ENCODE measurements at regions not wholly inside any gene's neighbourhood (a gene's known extent, or its start where the extent isn't known, plus 50 kb on each side); places are given as distances from the start of the nearest gene placed in this dataset.
"Not testable (repeated sequence)": the region's sequence is repeated elsewhere in the genome, so short reads cannot be mapped to it uniquely, and the experiment has no call there.

DNA sequence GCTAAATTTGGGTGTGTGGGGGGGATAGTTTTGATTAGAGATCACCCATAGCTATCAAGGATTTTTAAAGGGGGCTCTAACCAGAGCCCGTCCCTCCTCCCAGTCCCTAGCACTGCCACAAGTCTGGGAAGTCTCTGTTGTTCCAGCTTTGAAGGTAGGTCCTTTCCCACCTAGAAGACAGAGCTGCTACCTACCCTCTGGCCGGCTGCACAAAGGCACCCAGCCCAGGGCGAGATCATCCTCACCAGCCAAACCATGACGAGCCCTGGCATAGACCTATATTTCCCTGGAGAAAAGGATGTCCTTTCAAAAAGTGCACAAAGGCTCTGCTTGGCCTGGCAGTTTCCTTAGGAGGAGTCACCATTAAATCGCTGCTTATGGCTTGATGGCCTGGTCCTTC is 147.8 kb downstream of the CYP26A1 start:
- H3K4me1 ChIP-seq = no peaks in the 10 kb centered on the region
- H3K27me3 ChIP-seq = no peaks in the 10 kb centered on the region
- H3K27ac ChIP-seq = no peak overlapping the region
- no peak overlapping the region for H3K4me2 ChIP-seq
- H3K9ac ChIP-seq = no peak overlapping the region
- no peak overlapping the region for H3K4me3 ChIP-seq
- H3K36me3 ChIP-seq = no peaks in the 10 kb centered on the region
- H4K20me1 ChIP-seq = no peaks in the 10 kb centered on the region
- no peaks in the 10 kb centered on the region for H3K9me3 ChIP-seq (replicated peaks in 1 of 11)
- no peak for TF ChIP-seq Cebpa-rat (IDR thresholded peaks at IDR 0.05)

DNA sequence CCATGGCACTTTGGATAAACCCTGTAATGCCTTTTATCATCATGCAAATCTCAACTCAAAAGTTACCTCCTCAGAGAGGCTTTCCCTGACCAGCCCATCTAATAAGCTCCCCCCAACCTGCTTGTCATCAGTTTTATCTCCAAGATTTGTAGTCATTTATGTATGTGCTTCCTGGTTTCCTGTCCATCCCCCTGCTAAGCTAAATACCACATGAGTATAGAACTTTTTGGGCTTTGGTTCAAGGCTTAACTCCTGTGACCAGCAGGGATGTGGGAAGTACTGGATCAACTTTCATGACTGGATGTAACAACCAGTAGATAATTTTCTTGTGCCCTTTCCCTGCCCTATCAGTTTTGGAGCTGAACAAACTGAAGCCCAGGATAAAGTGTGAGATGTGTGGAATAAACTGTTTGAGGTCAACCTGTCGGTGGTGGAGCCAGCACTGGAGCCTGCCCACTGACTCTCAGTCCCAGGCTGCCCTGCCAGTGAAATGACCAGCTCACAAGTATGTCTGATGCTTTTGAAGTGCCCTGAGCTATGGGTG is 148.6 kb downstream of the CYP26A1 start:
- no peaks in the 10 kb centered on the region for H3K36me3 ChIP-seq
- H3K9me3 ChIP-seq (replicated peaks in 1 of 11) = no peaks in the 10 kb centered on the region
- no peak overlapping the region for H3K4me3 ChIP-seq
- H3K27me3 ChIP-seq = no peaks in the 10 kb centered on the region
- no peaks in the 10 kb centered on the region for H3K4me1 ChIP-seq
- H4K20me1 ChIP-seq = no peaks in the 10 kb centered on the region
- no peak overlapping the region for H3K9ac ChIP-seq
- H3K27ac ChIP-seq = no peak overlapping the region
- no peak for TF ChIP-seq Cebpa-rat (IDR thresholded peaks at IDR 0.05)
- no peak overlapping the region for H3K4me2 ChIP-seq

DNA sequence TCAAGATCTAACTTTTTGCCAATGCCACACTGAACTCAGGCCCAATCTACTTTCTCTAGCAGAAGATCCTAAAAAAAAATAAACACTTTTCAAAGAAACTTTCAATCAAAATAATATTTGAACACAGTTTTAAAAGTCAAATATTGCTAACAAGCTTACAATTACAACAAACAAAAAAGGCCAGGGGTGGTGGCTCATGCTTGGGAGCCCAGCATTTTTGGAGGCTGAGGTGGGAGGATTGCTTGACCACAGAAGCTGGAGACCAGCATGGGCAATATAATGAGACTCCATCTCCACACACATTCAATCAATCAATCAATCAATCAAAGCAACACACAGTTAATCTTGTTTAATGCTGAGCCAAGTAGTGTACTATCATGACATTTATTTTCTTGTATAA is 149.2 kb downstream of the CYP26A1 start:
- H3K27me3 ChIP-seq = no peaks in the 10 kb centered on the region
- no peaks in the 10 kb centered on the region for H3K36me3 ChIP-seq
- TF ChIP-seq Cebpa-rat (IDR thresholded peaks at IDR 0.05) = no peak
- no peak overlapping the region for H3K4me2 ChIP-seq
- no peak overlapping the region for H3K4me3 ChIP-seq
- no peaks in the 10 kb centered on the region for H3K9me3 ChIP-seq (replicated peaks in 1 of 11)
- H3K9ac ChIP-seq = no peak overlapping the region
- H3K27ac ChIP-seq = no peak overlapping the region
- H4K20me1 ChIP-seq = no peaks in the 10 kb centered on the region
- no peaks in the 10 kb centered on the region for H3K4me1 ChIP-seq

DNA sequence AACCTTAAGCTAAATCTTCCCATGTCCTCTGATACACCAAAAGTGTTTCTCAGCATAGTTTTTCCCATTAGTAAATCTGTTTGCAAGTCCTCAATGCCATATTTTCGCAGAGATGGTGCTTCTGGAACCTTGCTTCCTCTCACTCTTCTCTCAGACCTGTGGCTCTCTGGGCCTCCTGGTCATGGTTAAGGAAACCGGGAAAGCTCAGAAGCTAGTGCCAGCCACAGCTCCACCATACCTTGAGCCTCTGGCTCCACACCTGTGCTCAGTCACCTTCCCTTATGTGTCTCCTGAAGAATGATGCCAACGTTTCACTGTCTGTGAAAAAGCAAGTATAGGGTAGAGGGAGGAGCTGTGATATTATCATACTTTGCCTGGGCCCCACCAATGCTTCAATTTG is 149.6 kb downstream of the CYP26A1 start:
- H3K27me3 ChIP-seq = no peaks in the 10 kb centered on the region
- H3K4me3 ChIP-seq = no peak overlapping the region
- no peak for TF ChIP-seq Cebpa-rat (IDR thresholded peaks at IDR 0.05)
- no peaks in the 10 kb centered on the region for H3K36me3 ChIP-seq
- no peak overlapping the region for H3K9ac ChIP-seq
- no peaks in the 10 kb centered on the region for H4K20me1 ChIP-seq
- H3K27ac ChIP-seq = no peak overlapping the region
- H3K4me1 ChIP-seq = no peaks in the 10 kb centered on the region
- H3K9me3 ChIP-seq (replicated peaks in 1 of 11) = no peaks in the 10 kb centered on the region
- no peak overlapping the region for H3K4me2 ChIP-seq

DNA sequence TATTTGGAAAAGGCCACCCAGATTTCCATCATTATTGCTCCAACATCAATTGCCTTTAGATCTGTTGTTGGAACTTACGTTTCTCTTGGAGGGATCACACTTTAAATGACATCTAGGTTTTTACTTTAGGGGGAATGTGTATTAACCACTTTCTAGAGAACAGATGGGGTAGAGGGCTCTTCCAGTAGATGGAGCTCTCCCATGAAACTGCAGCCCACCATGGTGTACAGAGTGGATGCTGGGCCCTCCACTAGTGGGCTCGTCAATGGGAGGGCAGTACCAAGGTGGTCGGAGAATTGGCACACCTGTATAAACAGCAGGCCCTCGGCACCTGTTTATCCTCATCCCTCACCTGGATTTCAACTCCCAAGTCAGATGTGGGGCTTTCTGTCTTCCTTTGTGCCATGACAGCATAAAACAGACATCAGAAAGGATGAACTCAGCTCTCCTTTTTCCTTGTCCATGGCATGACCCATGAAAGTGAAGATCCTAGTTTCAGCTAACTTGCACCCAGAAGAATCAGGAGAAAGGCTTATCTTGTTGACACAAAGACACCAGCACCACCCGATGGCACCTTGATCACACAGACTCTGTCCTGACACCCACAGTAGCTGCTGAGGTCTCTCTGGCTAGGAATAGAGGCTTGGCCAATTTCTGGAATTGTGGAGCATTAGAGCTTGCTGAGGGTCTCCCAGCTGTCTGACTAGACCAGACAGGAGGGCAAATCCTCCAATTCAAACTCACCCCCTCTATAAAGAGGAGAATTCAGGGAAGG is 150.5 kb downstream of the CYP26A1 start:
- Histone ChIP-seq H3K4me2 (no peak overlapping the region), H3K9ac (no peak overlapping the region), H3K36me3 (no peaks in the 10 kb centered on the region), H3K4me1 (no peaks in the 10 kb centered on the region), H3K27me3 (no peaks in the 10 kb centered on the region), H3K4me3 (no peak overlapping the region), H4K20me1 (no peaks in the 10 kb centered on the region), H3K27ac (no peak overlapping the region), H3K9me3 (replicated peaks in 1 of 11) (no peaks in the 10 kb centered on the region)
- no peak for TF ChIP-seq Cebpa-rat (IDR thresholded peaks at IDR 0.05)

DNA sequence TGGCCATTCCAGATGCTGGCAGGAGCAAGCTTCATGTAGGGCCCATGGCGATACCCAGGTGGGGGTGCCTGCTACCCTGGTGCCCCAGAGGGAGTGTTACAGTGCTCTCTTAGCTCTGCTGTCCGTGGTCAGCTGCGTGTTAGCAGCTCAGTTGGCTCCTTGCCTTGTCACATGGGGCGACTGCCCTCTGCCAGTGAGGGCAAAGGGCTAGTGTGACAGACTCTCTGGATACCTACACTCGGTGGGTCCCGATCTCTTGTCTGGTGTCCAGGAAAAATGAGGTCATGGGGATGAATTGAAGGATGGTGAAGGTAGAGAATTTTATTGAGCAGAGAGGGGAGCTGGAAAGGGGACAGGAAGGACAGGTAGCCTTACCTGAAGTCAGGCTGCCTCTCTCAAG is 152.2 kb downstream of the CYP26A1 start:
- Histone ChIP-seq H3K36me3 (no peaks in the 10 kb centered on the region), H3K27ac (no peak overlapping the region), H3K4me2 (no peak overlapping the region), H3K9me3 (replicated peaks in 1 of 11) (no peaks in the 10 kb centered on the region), H3K4me1 (no peaks in the 10 kb centered on the region), H3K4me3 (no peak overlapping the region), H3K9ac (no peak overlapping the region), H4K20me1 (no peaks in the 10 kb centered on the region), H3K27me3 (no peaks in the 10 kb centered on the region)
- no peak for TF ChIP-seq Cebpa-rat (IDR thresholded peaks at IDR 0.05)

DNA sequence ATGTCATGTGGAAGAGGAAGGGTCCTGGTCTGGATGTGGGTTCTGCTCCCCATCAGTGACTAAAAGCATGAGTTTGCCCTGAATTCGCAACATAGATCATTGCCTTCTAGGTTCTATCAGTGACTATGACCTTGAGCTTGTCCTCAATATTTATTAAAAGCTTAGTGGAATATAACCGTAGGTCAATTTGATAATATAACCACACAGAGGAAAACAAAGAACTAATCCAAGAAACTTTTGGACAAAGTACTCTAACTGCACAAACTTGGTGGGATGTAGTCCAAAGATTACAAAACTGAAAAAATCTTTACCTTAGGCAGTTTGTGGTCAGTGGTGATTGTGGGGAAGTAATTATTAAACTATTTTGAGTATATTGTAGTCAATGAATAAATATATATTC is 152.9 kb downstream of the CYP26A1 start:
- H4K20me1 ChIP-seq = no peaks in the 10 kb centered on the region
- no peak overlapping the region for H3K9ac ChIP-seq
- no peaks in the 10 kb centered on the region for H3K4me1 ChIP-seq
- H3K27ac ChIP-seq = no peak overlapping the region
- no peak for TF ChIP-seq Cebpa-rat (IDR thresholded peaks at IDR 0.05)
- H3K9me3 ChIP-seq (replicated peaks in 1 of 11) = no peaks in the 10 kb centered on the region
- no peak overlapping the region for H3K4me2 ChIP-seq
- no peaks in the 10 kb centered on the region for H3K27me3 ChIP-seq
- no peaks in the 10 kb centered on the region for H3K36me3 ChIP-seq
- H3K4me3 ChIP-seq = no peak overlapping the region

DNA sequence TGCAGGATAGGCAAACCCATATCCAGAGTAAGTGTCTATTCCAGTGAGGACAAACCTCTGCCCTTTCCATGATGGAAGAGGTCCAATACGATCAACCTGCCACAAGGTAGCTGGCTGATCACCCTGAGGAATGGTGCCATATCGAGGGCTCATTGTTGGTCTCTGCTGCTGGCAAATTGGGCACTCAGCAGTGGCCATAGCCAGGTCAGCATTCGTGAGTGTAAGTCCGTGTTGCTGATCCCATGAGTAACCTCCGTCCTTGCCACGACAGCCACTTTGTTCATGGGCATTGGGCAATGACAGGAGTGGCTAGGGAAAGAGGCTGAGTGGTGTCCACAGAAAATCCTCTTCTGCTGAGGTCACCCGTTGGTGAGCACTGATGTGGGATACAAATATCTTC is 156.9 kb downstream of the CYP26A1 start:
- H3K4me2 ChIP-seq; H3K4me1 ChIP-seq; H3K4me3 ChIP-seq; H3K36me3 ChIP-seq; H4K20me1 ChIP-seq; H3K27ac ChIP-seq; H3K27me3 ChIP-seq; H3K9me3 ChIP-seq (replicated peaks in 1 of 11); H3K9ac ChIP-seq: not testable (repeated sequence)

DNA sequence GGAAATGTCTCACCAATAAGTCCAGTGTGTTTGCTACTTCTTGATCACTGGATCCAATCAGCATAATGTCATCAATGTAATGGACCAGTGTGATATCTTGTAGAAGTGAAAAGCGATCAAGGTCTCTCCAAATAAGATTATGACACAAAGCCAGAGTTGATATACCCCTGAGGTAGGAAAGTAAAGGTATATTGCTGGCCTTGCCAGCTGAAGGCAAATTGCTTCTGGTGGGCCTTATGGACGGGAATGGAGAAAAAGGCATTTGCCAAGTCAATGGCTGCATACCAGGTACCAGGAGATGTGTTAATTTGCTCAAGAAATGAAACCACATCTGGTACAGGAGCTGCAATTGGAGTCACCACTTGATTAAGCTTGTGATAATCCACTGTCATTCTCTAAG is 158.5 kb downstream of the CYP26A1 start:
- H3K36me3 ChIP-seq, H3K4me3 ChIP-seq, H4K20me1 ChIP-seq: not testable (repeated sequence)

DNA sequence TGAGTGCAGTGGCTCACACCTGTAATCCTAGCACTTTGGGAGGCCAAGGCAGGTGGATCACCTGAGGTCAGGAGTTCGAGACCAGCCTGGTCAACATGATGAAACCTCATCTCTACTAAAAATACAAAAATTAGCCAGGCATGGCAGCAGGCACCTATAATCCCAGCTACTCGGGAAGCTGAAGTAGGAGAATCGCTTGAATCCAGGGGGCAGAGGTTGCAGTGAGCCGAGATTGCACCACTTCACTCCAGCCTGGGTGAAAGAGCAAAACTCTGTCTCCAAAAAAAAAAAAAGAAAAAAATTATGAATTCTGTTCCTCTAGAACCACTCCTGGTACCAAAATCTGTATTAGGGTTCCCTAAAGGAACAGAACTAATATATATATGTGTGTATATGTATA is 161.2 kb downstream of the CYP26A1 start:
- peaks cover 8 to 13% (median 11%) of the 10 kb centered on the region in 10 experiments; a peak in 19 of 20 replicates for H3K4me1 ChIP-seq
- not testable (repeated sequence) for H3K4me3 ChIP-seq; H3K27me3 ChIP-seq; H3K36me3 ChIP-seq; H3K4me2 ChIP-seq; H3K27ac ChIP-seq; H3K9me3 ChIP-seq (replicated peaks in 1 of 11); H4K20me1 ChIP-seq; H3K9ac ChIP-seq

More for the DNA sequence above, 158.5 kb downstream of the CYP26A1 start:
- H3K27ac ChIP-seq; H3K27me3 ChIP-seq; H3K9ac ChIP-seq; H3K9me3 ChIP-seq (replicated peaks in 1 of 11); H3K4me2 ChIP-seq; H3K4me1 ChIP-seq: not testable (repeated sequence)
